IPS-NIHi7 (cell line): ENCODE measurements at regions not wholly inside any gene's neighbourhood (a gene's known extent, or its start where the extent isn't known, plus 50 kb on each side); places are given as distances from the start of the nearest gene placed in this dataset.
"Not testable (repeated sequence)": the region's sequence is repeated elsewhere in the genome, so short reads cannot be mapped to it uniquely, and the experiment has no call there.

ENCODE experiments used
- DNase-seq: peaks from one replicate; pipeline ENCODE4 v3.0.0; 2012; ENCODE audit warnings: mixed read lengths; ENCODE audit errors: extremely low spot score

- DNase-seq = no peak
These were observed 105.9 kb downstream of the SLC17A6 start for GRCh38 chr11:22444076-22444475.

- no peak for DNase-seq
These were observed 103.7 kb downstream of the SLC17A6 start for GRCh38 chr11:22441831-22442230.

- DNase-seq = not testable (repeated sequence)
These were observed 97.4 kb downstream of the SLC17A6 start for GRCh38 chr11:22435582-22435981.

GRCh38 chr11:22433517-22433916, 95.3 kb downstream of the SLC17A6 start:
- no peak for DNase-seq

GRCh38 chr11:22433094-22433455, 94.9 kb downstream of the SLC17A6 start:
- no peak for DNase-seq

- peak; percentile 40 for DNase-seq
These were observed 94.3 kb downstream of the SLC17A6 start for GRCh38 chr11:22432291-22433093.

- peak; percentile 13 for DNase-seq
These were observed 92.9 kb downstream of the SLC17A6 start for GRCh38 chr11:22431106-22431505.

- DNase-seq = no peak
These were observed 92.5 kb downstream of the SLC17A6 start for GRCh38 chr11:22430639-22431038.

- no peak for DNase-seq
These were observed 92.0 kb downstream of the SLC17A6 start for GRCh38 chr11:22430141-22430541.
